NCI-H2196 treated with DMSO at 0.1 percent for 48 hours (cell line): ENCODE measurements at regions not wholly inside any gene's neighbourhood (a gene's known extent, or its start where the extent isn't known, plus 50 kb on each side); places are given as distances from the start of the nearest gene placed in this dataset.

Source experiments
- DNase-seq: peaks from one replicate; lab custom pipeline; 2025; ENCODE audit not compliant: unreplicated experiment; lab: John Stamatoyannopoulos, UW

GRCh38 chr1:104435255-104435654 is 685.6 kb downstream of the AMY1C start:
- no peak for DNase-seq

GRCh38 chr1:104440011-104440410 is 690.3 kb downstream of the AMY1C start:
- no peak for DNase-seq

- no peak for DNase-seq
Observed at GRCh38 chr1:104456724-104457123, 707.0 kb downstream of the AMY1C start.

- DNase-seq = no peak
Observed at GRCh38 chr1:104459886-104460285, 710.2 kb downstream of the AMY1C start.

- DNase-seq = no peak
Observed at GRCh38 chr1:104460880-104461279, 711.2 kb downstream of the AMY1C start.

GRCh38 chr1:104463126-104463697 is 713.5 kb downstream of the AMY1C start:
- DNase-seq = no peak

- no peak for DNase-seq
Observed at GRCh38 chr1:104466068-104466467, 716.4 kb downstream of the AMY1C start.

- no peak for DNase-seq
Observed at GRCh38 chr1:104467590-104467989, 717.9 kb downstream of the AMY1C start.

- no peak for DNase-seq
Observed at GRCh38 chr1:104468282-104468681, 718.6 kb downstream of the AMY1C start.

- no peak for DNase-seq
Observed at GRCh38 chr1:104476126-104476525, 726.4 kb downstream of the AMY1C start.

GRCh38 chr1:104488296-104489015 is 738.8 kb downstream of the AMY1C start:
- no peak for DNase-seq

GRCh38 chr1:104526158-104526795 is 776.6 kb downstream of the AMY1C start:
- DNase-seq = no peak

- no peak for DNase-seq
Observed at GRCh38 chr1:104531990-104532389, 782.3 kb downstream of the AMY1C start.

- no peak for DNase-seq
Observed at GRCh38 chr1:104574620-104575019, 824.9 kb downstream of the AMY1C start.

- no peak for DNase-seq
Observed at GRCh38 chr1:104592926-104593325, 843.2 kb downstream of the AMY1C start.

- no peak for DNase-seq
Observed at GRCh38 chr1:104593413-104594187, 843.9 kb downstream of the AMY1C start.

- no peak for DNase-seq
Observed at GRCh38 chr1:104617474-104617873, 867.8 kb downstream of the AMY1C start.

GRCh38 chr1:104621221-104621620 is 871.5 kb downstream of the AMY1C start:
- no peak for DNase-seq

GRCh38 chr1:104624538-104624937 is 874.8 kb downstream of the AMY1C start:
- no peak for DNase-seq

- DNase-seq = no peak
Observed at GRCh38 chr1:104629589-104629988, 879.9 kb downstream of the AMY1C start.

- DNase-seq = no peak
Observed at GRCh38 chr1:104630567-104631149, 881.0 kb downstream of the AMY1C start.
